ENCODE measurements at regions not wholly inside any gene's neighbourhood (a gene's known extent, or its start where the extent isn't known, plus 50 kb on each side); places are given as distances from the start of the nearest gene placed in this dataset.

DNA sequence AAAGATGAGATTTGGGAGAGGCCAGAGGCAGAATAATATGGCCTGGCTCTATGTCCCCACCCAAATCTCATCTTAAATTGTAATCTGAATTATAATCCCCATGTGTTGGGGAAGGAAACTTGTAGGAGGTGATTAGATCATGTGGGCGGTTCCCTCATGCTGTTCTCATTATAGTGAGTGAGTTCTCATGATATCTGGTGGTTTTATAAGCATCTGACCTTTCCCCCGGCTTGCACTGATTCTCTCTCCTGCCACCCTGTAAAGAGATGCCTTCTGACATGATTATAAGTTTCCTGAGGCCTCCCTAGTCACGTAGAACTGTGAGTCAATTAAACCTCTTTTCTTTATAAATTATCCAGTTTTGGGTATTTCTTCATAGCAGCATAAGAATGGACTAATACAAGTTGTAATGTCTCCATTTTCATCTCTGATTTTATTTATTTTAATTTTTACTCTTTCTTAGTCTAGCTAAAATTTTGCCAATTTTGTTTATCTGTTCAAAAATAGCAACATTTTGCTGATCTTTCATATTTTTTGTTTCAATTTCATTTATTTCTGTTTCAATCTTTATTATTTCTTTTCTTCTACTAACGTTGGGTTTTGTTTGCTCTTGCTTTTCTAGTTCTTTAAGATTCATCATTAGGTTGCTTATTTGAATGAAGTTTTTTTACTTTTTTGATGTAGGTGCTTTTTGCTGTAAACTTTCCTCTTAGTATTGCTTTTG lies 67.0 kb upstream of the ZRANB2 start:
- H3K9me3 ChIP-seq (ENCODE audit: control insufficient read depth in 2 of 2, insufficient read depth in 1 of 2, low read length in 1 of 2): peaks cover 0 to 6% of the 10 kb centered on the region in 2 donors
- H3K4me1 ChIP-seq (ENCODE audit: control insufficient read depth in 2 of 2, insufficient read depth in 2 of 2, low read length in 2 of 2): no peaks in the 10 kb centered on the region
- H3K27me3 ChIP-seq (ENCODE audit: control insufficient read depth in 2 of 2, insufficient read depth in 1 of 2, low read length in 1 of 2): no peaks in the 10 kb centered on the region
- no peak overlapping the region for H3K27ac ChIP-seq (ENCODE audit: low read depth in 1 of 2, low read length in 1 of 2)
- no peak for DNase-seq (ENCODE audit: low read depth in 6 of 9, low spot score in 9 of 9)
- H3K4me3 ChIP-seq (ENCODE audit: low read length in 2 of 2): no peak overlapping the region
- WGBS: 88% methylated on average over 4 of the region's 4 CpGs
- H3K36me3 ChIP-seq (ENCODE audit: control insufficient read depth in 2 of 2, insufficient read depth in 2 of 2, low read length in 1 of 2): no peaks in the 10 kb centered on the region

DNA sequence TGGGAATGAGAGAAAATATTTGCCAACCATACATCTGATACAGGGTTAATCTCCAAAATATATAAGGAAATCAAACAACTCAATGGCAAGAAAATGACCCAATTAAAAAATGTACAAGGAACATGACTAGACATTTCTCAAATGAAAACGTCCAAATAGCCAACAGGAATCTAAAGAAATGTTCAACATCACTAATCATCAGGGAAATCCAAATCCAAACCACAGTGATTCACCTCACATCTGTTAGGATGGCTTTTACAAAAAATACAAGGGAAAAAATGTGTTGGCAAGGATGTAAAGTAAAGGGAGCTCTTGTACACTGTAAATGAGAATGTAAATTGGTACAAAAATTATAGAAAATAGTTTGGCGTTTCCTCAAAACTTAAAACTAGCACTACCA lies 54.7 kb upstream of the ZRANB2 start:
- H3K27me3 ChIP-seq (ENCODE audit: control insufficient read depth in 2 of 2, insufficient read depth in 1 of 2, low read length in 1 of 2): no peaks in the 10 kb centered on the region
- WGBS: 80% methylated on average over 2 of the region's 2 CpGs

More for the DNA sequence above, 54.7 kb upstream of the ZRANB2 start:
- Histone ChIP-seq H3K9me3 (ENCODE audit: control insufficient read depth in 2 of 2, insufficient read depth in 1 of 2, low read length in 1 of 2) (peaks cover 0 to 10% of the 10 kb centered on the region in 2 donors), H3K36me3 (ENCODE audit: control insufficient read depth in 2 of 2, insufficient read depth in 2 of 2, low read length in 1 of 2) (no peaks in the 10 kb centered on the region), H3K27ac (ENCODE audit: low read depth in 1 of 2, low read length in 1 of 2) (no peak overlapping the region), H3K4me1 (ENCODE audit: control insufficient read depth in 2 of 2, insufficient read depth in 2 of 2, low read length in 2 of 2) (no peaks in the 10 kb centered on the region), H3K4me3 (ENCODE audit: low read length in 2 of 2) (no peak overlapping the region)
- no peak for DNase-seq (ENCODE audit: low read depth in 6 of 9, low spot score in 9 of 9)

Measured in thymus (tissue), 11 donors.